IPS-18a (cell line): ENCODE measurements at regions not wholly inside any gene's neighbourhood (a gene's known extent, or its start where the extent isn't known, plus 50 kb on each side); places are given as distances from the start of the nearest gene placed in this dataset.

Experiments used
- H3K27ac ChIP-seq: one replicate; pipeline ENCODE4 v1.5.1; 2013; ENCODE audit warnings: low read length
- H3K27me3 ChIP-seq: one replicate; pipeline ENCODE4 v1.6.1; 2013; ENCODE audit warnings: mild to moderate bottlenecking, low read length; ENCODE audit not compliant: control insufficient read depth, insufficient read depth
- H3K36me3 ChIP-seq: one replicate; pipeline ENCODE4 v1.6.1; 2013; ENCODE audit warnings: low read depth, low read length; ENCODE audit not compliant: control insufficient read depth
- H3K4me1 ChIP-seq: one replicate; pipeline ENCODE4 v1.6.1; 2013; ENCODE audit warnings: low read depth, low read length; ENCODE audit not compliant: control insufficient read depth
- H3K4me3 ChIP-seq: one replicate; pipeline ENCODE4 v1.5.1; 2013; ENCODE audit warnings: low read length
- H3K9ac ChIP-seq: one replicate; pipeline ENCODE4 v1.6.1; 2013; ENCODE audit warnings: mild to moderate bottlenecking, low read length, moderate library complexity
- H3K9me3 ChIP-seq: one replicate; pipeline ENCODE4 v1.6.1; 2013; ENCODE audit warnings: low read depth, low read length; ENCODE audit not compliant: control insufficient read depth

- Histone ChIP-seq H3K9me3 (no peaks in the 10 kb centered on the region), H3K27ac (no peak overlapping the region)
Observed at GRCh38 chr1:228810395-228810758, 75.1 kb downstream of the RHOU start.

GRCh38 chr1:228810878-228811711 lies 75.8 kb downstream of the RHOU start:
- H3K27ac ChIP-seq, result no peak overlapping the region
- H3K27me3 ChIP-seq, result no peaks in the 10 kb centered on the region
- no peaks in the 10 kb centered on the region for H3K9me3 ChIP-seq
- no peaks in the 10 kb centered on the region for H3K36me3 ChIP-seq
- no peak overlapping the region for H3K4me3 ChIP-seq
- no peak overlapping the region for H3K9ac ChIP-seq
- H3K4me1 ChIP-seq, result peaks cover 30% of the 10 kb centered on the region

More at GRCh38 chr1:228810395-228810758, 75.1 kb downstream of the RHOU start:
- H3K4me3 ChIP-seq, result no peak overlapping the region
- no peak overlapping the region for H3K9ac ChIP-seq
- peaks cover 32% of the 10 kb centered on the region for H3K4me1 ChIP-seq
- no peaks in the 10 kb centered on the region for H3K36me3 ChIP-seq
- H3K27me3 ChIP-seq, result no peaks in the 10 kb centered on the region

- Histone ChIP-seq H3K4me3 (no peak overlapping the region), H3K27me3 (no peaks in the 10 kb centered on the region), H3K9me3 (no peaks in the 10 kb centered on the region), H3K4me1 (peaks cover 30% of the 10 kb centered on the region), H3K9ac (no peak overlapping the region), H3K27ac (no peak overlapping the region), H3K36me3 (no peaks in the 10 kb centered on the region)
Observed at GRCh38 chr1:228811712-228812305, 76.5 kb downstream of the RHOU start.

GRCh38 chr1:228812961-228813360 lies 77.7 kb downstream of the RHOU start:
- no peaks in the 10 kb centered on the region for H3K27me3 ChIP-seq
- no peak overlapping the region for H3K27ac ChIP-seq
- no peaks in the 10 kb centered on the region for H3K36me3 ChIP-seq
- peaks cover 30% of the 10 kb centered on the region for H3K4me1 ChIP-seq
- no peaks in the 10 kb centered on the region for H3K9me3 ChIP-seq
- no peak overlapping the region for H3K4me3 ChIP-seq
- H3K9ac ChIP-seq, result no peak overlapping the region

- Histone ChIP-seq H3K36me3 (no peaks in the 10 kb centered on the region), H3K9ac (no peak overlapping the region), H3K4me3 (no peak overlapping the region)
Observed at GRCh38 chr1:228814176-228814575, 78.9 kb downstream of the RHOU start.

GRCh38 chr1:228818296-228818695 lies 83.0 kb downstream of the RHOU start:
- H3K9me3 ChIP-seq, result no peaks in the 10 kb centered on the region
- no peak overlapping the region for H3K9ac ChIP-seq
- no peaks in the 10 kb centered on the region for H3K36me3 ChIP-seq
- H3K27ac ChIP-seq, result no peak overlapping the region
- no peak overlapping the region for H3K4me3 ChIP-seq
- H3K27me3 ChIP-seq, result no peaks in the 10 kb centered on the region
- H3K4me1 ChIP-seq, result peaks cover 7% of the 10 kb centered on the region

More at GRCh38 chr1:228814176-228814575, 78.9 kb downstream of the RHOU start:
- Histone ChIP-seq H3K27me3 (no peaks in the 10 kb centered on the region), H3K9me3 (no peaks in the 10 kb centered on the region), H3K27ac (no peak overlapping the region), H3K4me1 (peaks cover 26% of the 10 kb centered on the region)

GRCh38 chr1:228818928-228819630 lies 83.8 kb downstream of the RHOU start:
- Histone ChIP-seq H3K9ac (no peak overlapping the region), H3K27ac (no peak overlapping the region), H3K9me3 (no peaks in the 10 kb centered on the region), H3K36me3 (no peaks in the 10 kb centered on the region), H3K27me3 (no peaks in the 10 kb centered on the region), H3K4me3 (no peak overlapping the region), H3K4me1 (peaks cover 6% of the 10 kb centered on the region)

GRCh38 chr1:228821252-228821651 lies 86.0 kb downstream of the RHOU start:
- no peak overlapping the region for H3K27ac ChIP-seq
- H3K4me1 ChIP-seq, result peaks cover under 1% of the 10 kb centered on the region
- no peaks in the 10 kb centered on the region for H3K9me3 ChIP-seq
- H3K9ac ChIP-seq, result no peak overlapping the region
- no peak overlapping the region for H3K4me3 ChIP-seq
- H3K36me3 ChIP-seq, result no peaks in the 10 kb centered on the region
- H3K27me3 ChIP-seq, result no peaks in the 10 kb centered on the region

- no peak overlapping the region for H3K4me3 ChIP-seq
- no peaks in the 10 kb centered on the region for H3K36me3 ChIP-seq
- no peak overlapping the region for H3K27ac ChIP-seq
- no peaks in the 10 kb centered on the region for H3K27me3 ChIP-seq
- H3K4me1 ChIP-seq, result peaks cover 10% of the 10 kb centered on the region
- no peaks in the 10 kb centered on the region for H3K9me3 ChIP-seq
- H3K9ac ChIP-seq, result no peak overlapping the region
Observed at GRCh38 chr1:228823200-228823599, 87.9 kb downstream of the RHOU start.

GRCh38 chr1:228824366-228824765 lies 89.1 kb downstream of the RHOU start:
- Histone ChIP-seq H3K27ac (no peak overlapping the region), H3K9ac (no peak overlapping the region), H3K27me3 (no peaks in the 10 kb centered on the region), H3K4me3 (no peak overlapping the region), H3K9me3 (no peaks in the 10 kb centered on the region), H3K4me1 (peaks cover 10% of the 10 kb centered on the region), H3K36me3 (no peaks in the 10 kb centered on the region)

- no peaks in the 10 kb centered on the region for H3K9me3 ChIP-seq
- no peaks in the 10 kb centered on the region for H3K36me3 ChIP-seq
- H3K27me3 ChIP-seq, result no peaks in the 10 kb centered on the region
- H3K4me3 ChIP-seq, result no peak overlapping the region
- H3K9ac ChIP-seq, result no peak overlapping the region
- peaks cover 10% of the 10 kb centered on the region for H3K4me1 ChIP-seq
- no peak overlapping the region for H3K27ac ChIP-seq
Observed at GRCh38 chr1:228825041-228825440, 89.8 kb downstream of the RHOU start.
